ENCODE measurements at regions not wholly inside any gene's neighbourhood (a gene's known extent, or its start where the extent isn't known, plus 50 kb on each side); places are given as distances from the start of the nearest gene placed in this dataset.

GRCh38 chr20:39767352-39767751 lies 805.2 kb downstream of the DHX35 start:
- no peak for TF ChIP-seq CTCF (IDR thresholded peaks at IDR 0.05; ENCODE audit: poor library complexity)
- TF ChIP-seq EZH2phosphoT487 (IDR thresholded peaks at IDR 0.05; ENCODE audit: low read depth, severe bottlenecking, unreplicated experiment) = no peak
- no peak for TF ChIP-seq EZH2 (IDR thresholded peaks at IDR 0.05; ENCODE audit: borderline replicate concordance)
